Sigmoid colon (tissue), 6 donors: ENCODE measurements at regions not wholly inside any gene's neighbourhood (a gene's known extent, or its start where the extent isn't known, plus 50 kb on each side); places are given as distances from the start of the nearest gene placed in this dataset.
A peak's percentile ranks its signal among the peaks of the same experiment; 100 is the strongest.
"Not testable (repeated sequence)": the region's sequence is repeated elsewhere in the genome, so short reads cannot be mapped to it uniquely, and the experiment has no call there.

Experiments used
- DNase-seq: peaks from one replicate; pipeline ENCODE4 v3.0.0-alpha.2; 2019
- H3K27ac ChIP-seq, 4 donors: fragments of 200-600 bp; sonication (generic); one replicate each; pipeline ENCODE4 v1.5.1; 2016 to 2019; ENCODE audit warnings: mild to moderate bottlenecking in 1 of 4
- H3K27me3 ChIP-seq, 3 donors: fragments of 200-600 bp; sonication (generic); one replicate each; pipeline ENCODE4 v1.5.1; 2019; ENCODE audit warnings: mild to moderate bottlenecking in 1 of 3
- H3K36me3 ChIP-seq, 4 donors: fragments of 200-600 bp; sonication (generic); one replicate each; pipeline ENCODE4 v1.5.1; 2016 to 2019
- H3K4me1 ChIP-seq, 4 donors: fragments of 200-600 bp; sonication (generic); one replicate each; pipeline ENCODE4 v1.5.1; 2017 to 2019
- H3K4me3 ChIP-seq, 4 donors: fragments of 200-600 bp; sonication (generic); one replicate each; pipeline ENCODE4 v1.5.1; 2017 to 2019; ENCODE audit warnings: mild to moderate bottlenecking in 2 of 4, moderate library complexity in 1 of 4
- H3K9me3 ChIP-seq, 4 donors: fragments of 200-600 bp in 3 of 4; sonication (generic) in 3 of 4; one replicate each; pipeline versions ENCODE4 v1.5.1 to v1.6.1; 2013 to 2019
- CTCF ChIP-seq, 4 experiments: fragments of 450-650 bp in 3 of 4; fragments of 200-600 bp in 1 of 4; IDR thresholded peaks; one replicate each; pipeline ENCODE4 v1.5.1; 2016 to 2019; ENCODE audit warnings: antibody characterized with exemption in 4 of 4, mild to moderate bottlenecking in 3 of 4, moderate library complexity in 2 of 4
- EP300 ChIP-seq, 4 donors: sonication (generic); formaldehyde crosslinking; IDR thresholded peaks; one replicate each; pipeline ENCODE4 v1.6.1; 2017; ENCODE audit warnings: antibody characterized with exemption in 4 of 4
- POLR2A ChIP-seq, 2 donors: fragments of 450-650 bp; IDR thresholded peaks; one replicate each; pipeline ENCODE4 v1.6.1; 2016; ENCODE audit warnings: antibody characterized with exemption in 2 of 2, mild to moderate bottlenecking in 2 of 2, moderate library complexity in 2 of 2
- POLR2AphosphoS5 ChIP-seq, 4 donors: sonication (generic); formaldehyde crosslinking; IDR thresholded peaks; one replicate each; pipeline ENCODE4 v1.6.1; 2017; ENCODE audit warnings: antibody characterized with exemption in 4 of 4
- WGBS, 2 donors: extraction: QIAGEN DNeasy Blood & Tissue Kit; methylation state at CpG; one replicate each; pipeline ENCODE4 v1.1.7; 2013; 5-methylcytosine and 5-hydroxymethylcytosine counted together
- intact Hi-C: fragments of 100-400 bp; cut with DNase I; formaldehyde crosslinking; loops from one replicate; pipeline ENCODE4 v1.15.1; 2023
- donor health status: healthy with polysubstance abuse.
- donor health status: healthy.

DNA sequence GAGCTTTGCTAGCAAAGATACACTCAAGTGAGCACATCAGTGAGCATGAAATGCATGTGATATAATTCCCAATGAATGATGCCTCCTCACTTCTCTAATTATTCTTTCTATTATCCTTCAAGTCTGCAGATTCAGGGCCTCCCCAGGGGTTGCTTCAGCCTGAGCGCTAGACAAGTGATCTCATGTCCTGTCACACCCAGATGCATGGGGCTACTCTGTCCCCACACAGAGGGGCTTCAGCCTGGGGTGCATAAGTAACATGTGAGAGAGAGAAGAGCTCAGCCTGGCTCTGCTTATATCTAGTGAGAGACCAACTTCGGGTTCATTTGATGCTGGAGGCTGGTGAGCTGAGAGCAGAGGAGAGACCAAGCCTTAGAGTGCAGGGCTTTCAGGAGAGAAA lies 85.2 kb downstream of the VPREB1 start:
- WGBS, 2 donors: 72 to 80% methylated on average over 2 of the region's 2 CpGs
- Histone ChIP-seq H3K27me3 (peaks cover 0 to 53% (median 38%) of the 10 kb centered on the region in 3 donors), H3K4me1 (no peaks in the 10 kb centered on the region), H3K27ac (no peak overlapping the region), H3K9me3 (no peaks in the 10 kb centered on the region), H3K4me3 (no peak overlapping the region), H3K36me3 (no peaks in the 10 kb centered on the region)
- DNase-seq: no peak
- TF ChIP-seq CTCF (IDR thresholded peaks at IDR 0.05): no peak
- TF ChIP-seq EP300 (IDR thresholded peaks at IDR 0.05): no peak
- TF ChIP-seq POLR2A (IDR thresholded peaks at IDR 0.05): no peak
- no peak for TF ChIP-seq POLR2AphosphoS5 (IDR thresholded peaks at IDR 0.05)
- intact Hi-C loops: no loop called here

- WGBS, 2 donors: 77 to 84% methylated on average over 5 of the region's 5 CpGs
- peaks cover 0 to 43% (median 20%) of the 10 kb centered on the region in 3 donors for H3K27me3 ChIP-seq
Measured at GRCh38 chr22:22335640-22336039, 91.1 kb downstream of the VPREB1 start.

GRCh38 chr22:22336333-22336732 lies 91.7 kb downstream of the VPREB1 start:
- WGBS, 2 donors: 45 to 47% methylated on average over 2 of the region's 2 CpGs
- H3K4me3 ChIP-seq, H3K9me3 ChIP-seq, intact Hi-C loops, H3K36me3 ChIP-seq, H3K4me1 ChIP-seq, DNase-seq, H3K27ac ChIP-seq: not testable (repeated sequence)
- peaks cover 0 to 36% (median 13%) of the 10 kb centered on the region in 3 donors for H3K27me3 ChIP-seq

More at GRCh38 chr22:22335640-22336039, 91.1 kb downstream of the VPREB1 start:
- H3K9me3 ChIP-seq, H3K4me1 ChIP-seq, H3K4me3 ChIP-seq, H3K36me3 ChIP-seq, H3K27ac ChIP-seq, DNase-seq, intact Hi-C loops: not testable (repeated sequence)

GRCh38 chr22:22338778-22339177 lies 94.2 kb downstream of the VPREB1 start:
- WGBS, 2 donors: 67 to 80% methylated on average over 3 of the region's 3 CpGs
- DNase-seq: not testable (repeated sequence)

GRCh38 chr22:22341736-22342135 lies 97.2 kb downstream of the VPREB1 start:
- Histone ChIP-seq H3K27ac (no peak overlapping the region), H3K4me1 (no peaks in the 10 kb centered on the region), H3K9me3 (no peaks in the 10 kb centered on the region), H3K27me3 (peaks cover 0 to 10% (median 0%) of the 10 kb centered on the region in 3 donors), H3K36me3 (no peaks in the 10 kb centered on the region), H3K4me3 (no peak overlapping the region)
- WGBS, 2 donors: 74 to 81% methylated on average over 4 of the region's 4 CpGs
- TF ChIP-seq CTCF (IDR thresholded peaks at IDR 0.05): no peak
- intact Hi-C loops: no loop called here
- no peak for DNase-seq

More at GRCh38 chr22:22338778-22339177, 94.2 kb downstream of the VPREB1 start:
- H3K9me3 ChIP-seq, H3K4me1 ChIP-seq, H3K27ac ChIP-seq, H3K36me3 ChIP-seq, H3K4me3 ChIP-seq, intact Hi-C loops: not testable (repeated sequence)
- peaks cover 0 to 16% (median 0%) of the 10 kb centered on the region in 3 donors for H3K27me3 ChIP-seq

- peaks cover 0 to 10% (median 0%) of the 10 kb centered on the region in 3 donors for H3K27me3 ChIP-seq
- WGBS, 2 donors: 62 to 68% methylated on average over 8 of the region's 8 CpGs
- TF ChIP-seq EP300 (IDR thresholded peaks at IDR 0.05): no peak
- TF ChIP-seq CTCF (IDR thresholded peaks at IDR 0.05): peak in 3 of 4 experiments; percentile 40 to 62 (median 48)
- no peak for TF ChIP-seq POLR2AphosphoS5 (IDR thresholded peaks at IDR 0.05)
- H3K4me1 ChIP-seq: no peaks in the 10 kb centered on the region
- no peak overlapping the region for H3K27ac ChIP-seq
- no peaks in the 10 kb centered on the region for H3K9me3 ChIP-seq
- intact Hi-C loops: no loop called here
- no peaks in the 10 kb centered on the region for H3K36me3 ChIP-seq
- no peak overlapping the region for H3K4me3 ChIP-seq
- DNase-seq: no peak
Measured at GRCh38 chr22:22342697-22343580, 98.4 kb downstream of the VPREB1 start.
